HG03520 (cell line): ENCODE measurements at regions not wholly inside any gene's neighbourhood (a gene's known extent, or its start where the extent isn't known, plus 50 kb on each side); places are given as distances from the start of the nearest gene placed in this dataset.

Experiments used
- ATAC-seq: cut with Tn5 transposase; IDR thresholded peaks from one replicate; pipeline ENCODE4 v1.9.1; 2021; ENCODE audit warnings: mild to moderate bottlenecking, moderate library complexity; ENCODE audit not compliant: unreplicated experiment

- ATAC-seq = no peak
Observed at GRCh38 chr5:158485604-158486081, 614.1 kb downstream of the EBF1 start.

- no peak for ATAC-seq
Observed at GRCh38 chr5:158485047-158485446, 614.7 kb downstream of the EBF1 start.

GRCh38 chr5:158484150-158484549 is 615.6 kb downstream of the EBF1 start:
- no peak for ATAC-seq

GRCh38 chr5:158483281-158483860 is 616.3 kb downstream of the EBF1 start:
- no peak for ATAC-seq

- ATAC-seq = no peak
Observed at GRCh38 chr5:158482125-158482524, 617.6 kb downstream of the EBF1 start.

- ATAC-seq = no peak
Observed at GRCh38 chr5:158478139-158478538, 619.2 kb upstream of the CLINT1 start.

GRCh38 chr5:158477214-158477613 is 618.3 kb upstream of the CLINT1 start:
- ATAC-seq = no peak

- no peak for ATAC-seq
Observed at GRCh38 chr5:158473016-158473635, 614.2 kb upstream of the CLINT1 start.

- ATAC-seq = no peak
Observed at GRCh38 chr5:158471535-158471924, 612.6 kb upstream of the CLINT1 start.

- ATAC-seq = no peak
Observed at GRCh38 chr5:158470764-158471534, 612.0 kb upstream of the CLINT1 start.

- no peak for ATAC-seq
Observed at GRCh38 chr5:158468444-158468843, 609.5 kb upstream of the CLINT1 start.

GRCh38 chr5:158466191-158466590 is 607.2 kb upstream of the CLINT1 start:
- no peak for ATAC-seq

GRCh38 chr5:158465086-158465972 is 606.4 kb upstream of the CLINT1 start:
- ATAC-seq = no peak

GRCh38 chr5:158464383-158464782 is 605.4 kb upstream of the CLINT1 start:
- no peak for ATAC-seq

- no peak for ATAC-seq
Observed at GRCh38 chr5:158463938-158464337, 605.0 kb upstream of the CLINT1 start.

- no peak for ATAC-seq
Observed at GRCh38 chr5:158463188-158463587, 604.2 kb upstream of the CLINT1 start.

GRCh38 chr5:158462349-158463114 is 603.6 kb upstream of the CLINT1 start:
- no peak for ATAC-seq

- no peak for ATAC-seq
Observed at GRCh38 chr5:158461240-158461854, 602.4 kb upstream of the CLINT1 start.

GRCh38 chr5:158458086-158458485 is 599.1 kb upstream of the CLINT1 start:
- no peak for ATAC-seq

GRCh38 chr5:158456756-158457155 is 597.8 kb upstream of the CLINT1 start:
- ATAC-seq = no peak
